B cell (primary cell): ENCODE measurements at regions not wholly inside any gene's neighbourhood (a gene's known extent, or its start where the extent isn't known, plus 50 kb on each side); places are given as distances from the start of the nearest gene placed in this dataset.
"Not testable (repeated sequence)": the region's sequence is repeated elsewhere in the genome, so short reads cannot be mapped to it uniquely, and the experiment has no call there.

ENCODE experiments used
- ATAC-seq: fragments of 200-7000 bp; cut with Tn5 transposase; one replicate; pipeline ENCODE4 v1.10.0; 2021; ENCODE audit warnings: low read depth, mild to moderate bottlenecking, moderate number of reproducible peaks, moderate library complexity
- CTCF ChIA-PET: fragments of 350-600 bp; sonication (Branson Sonifier 250); formaldehyde crosslinking; loops from one replicate; lab custom pipeline; 2021; ENCODE audit warnings: antibody characterized with exemption, inconsistent platforms; lab: Charles Lee
- POLR2A ChIA-PET: fragments of 350-600 bp; sonication (Branson Sonifier 250); formaldehyde crosslinking; loops from one replicate; lab custom pipeline; 2021; ENCODE audit warnings: antibody characterized with exemption; lab: Charles Lee
- DNase-seq: peaks from one replicate; pipeline ENCODE4 v3.0.0; 2013
- H2AFZ ChIP-seq: 2 replicates; pipeline ENCODE4 v1.6.1; 2012; ENCODE audit warnings: mild to moderate bottlenecking, low read depth, low read length; ENCODE audit not compliant: insufficient read depth, poor library complexity, severe bottlenecking
- H3K27ac ChIP-seq, 2 donors: 1 replicate in 1 of 2; 2 replicates in 1 of 2; pipeline ENCODE4 v1.5.1; 2012 to 2013; ENCODE audit warnings: low read length in 2 of 2, mild to moderate bottlenecking in 2 of 2, moderate library complexity in 1 of 2
- H3K27me3 ChIP-seq, 4 experiments: fragments of 200-600 bp in 1 of 4; sonication (generic) in 1 of 4; replicated peaks in 1 of 4; 1 replicate in 2 of 4; 2 replicates in 2 of 4; pipeline versions ENCODE4 v1.6.1 to v1.7.0; 2013 to 2016; ENCODE audit warnings: low read length in 3 of 4, mild to moderate bottlenecking in 2 of 4, mixed read lengths in 1 of 4, moderate library complexity in 1 of 4; ENCODE audit not compliant: insufficient read depth in 4 of 4, control insufficient read depth in 3 of 4; ENCODE audit errors: control extremely low read depth in 1 of 4
- H3K36me3 ChIP-seq, 2 experiments: replicated peaks in 1 of 2; 1 replicate in 1 of 2; 2 replicates in 1 of 2; pipeline versions ENCODE4 v1.6.1 to v1.7.1; 2013; ENCODE audit warnings: low read length in 1 of 2; ENCODE audit not compliant: insufficient read depth in 2 of 2, control insufficient read depth in 1 of 2; ENCODE audit errors: control extremely low read depth in 1 of 2, extremely low read depth in 1 of 2
- H3K4me1 ChIP-seq, 2 donors: fragments of 200-600 bp in 1 of 2; sonication (generic) in 1 of 2; 1 replicate in 1 of 2; 2 replicates in 1 of 2; pipeline versions ENCODE4 v1.5.1 to v1.6.1; 2013 to 2017; ENCODE audit warnings: low read length in 2 of 2; ENCODE audit not compliant: control insufficient read depth in 2 of 2, insufficient read depth in 2 of 2
- H3K4me2 ChIP-seq: replicated peaks from 2 replicates; pipeline ENCODE3; 2012; ENCODE audit warnings: mild to moderate bottlenecking, low read depth, low read length; ENCODE audit not compliant: poor library complexity, severe bottlenecking
- H3K4me3 ChIP-seq, 5 experiments: fragments of 200-600 bp in 1 of 5; sonication (generic) in 1 of 5; 1 replicate in 3 of 5; 2 replicates in 2 of 5; pipeline versions ENCODE4 v1.5.1 to v1.7.0; 2011 to 2016; ENCODE audit warnings: low read length in 4 of 5, mild to moderate bottlenecking in 4 of 5, low read depth in 2 of 5, control low read depth in 1 of 5, moderate library complexity in 1 of 5; ENCODE audit not compliant: insufficient read depth in 1 of 5; ENCODE audit errors: control extremely low read depth in 1 of 5, extremely low read depth in 1 of 5
- H3K79me2 ChIP-seq: fragments of 200-600 bp; sonication (generic); one replicate; pipeline ENCODE4 v1.6.0; 2016; ENCODE audit warnings: low read length; ENCODE audit not compliant: control insufficient read depth, insufficient read depth
- H3K9ac ChIP-seq: fragments of 200-600 bp; sonication (generic); 2 replicates; pipeline ENCODE4 v1.6.1; 2017; ENCODE audit warnings: mild to moderate bottlenecking, low read length, moderate library complexity
- H3K9me3 ChIP-seq, 3 donors: one replicate each; pipeline versions ENCODE4 v1.6.1 to v1.7.1; 2013; ENCODE audit warnings: low read length in 2 of 3; ENCODE audit not compliant: control insufficient read depth in 2 of 3, insufficient read depth in 1 of 3; ENCODE audit errors: control extremely low read depth in 1 of 3
- H4K20me1 ChIP-seq: 2 replicates; pipeline ENCODE4 v1.6.0; 2012; ENCODE audit warnings: mild to moderate bottlenecking, low read length; ENCODE audit not compliant: insufficient read depth, control insufficient read depth, poor library complexity, severe bottlenecking
- H3K27ac Mint-ChIP-seq: one replicate; pipeline ENCODE4 v1.8.0; 2021; ENCODE audit warnings: mixed read lengths
- H3K27me3 Mint-ChIP-seq: one replicate; pipeline ENCODE4 v1.8.0; 2021; ENCODE audit warnings: mixed read lengths
- H3K4me1 Mint-ChIP-seq: one replicate; pipeline ENCODE4 v1.8.0; 2021; ENCODE audit warnings: mixed read lengths
- H3K4me3 Mint-ChIP-seq: one replicate; pipeline ENCODE4 v1.8.0; 2021; ENCODE audit warnings: mixed read lengths
- H3K9me3 Mint-ChIP-seq: one replicate; pipeline ENCODE4 v1.8.0; 2022; ENCODE audit warnings: mixed read lengths; ENCODE audit not compliant: insufficient read depth
- EZH2 ChIP-seq: IDR thresholded peaks from 2 replicates; pipeline ENCODE4 v1.6.1; 2012; ENCODE audit warnings: borderline replicate concordance, low read depth, mild to moderate bottlenecking, moderate library complexity, low read length; ENCODE audit not compliant: insufficient read depth, poor library complexity, severe bottlenecking
- WGBS: methylation state at CpG from one replicate; pipeline ENCODE4 v1.1.5; 2013; ENCODE audit warnings: missing lambda C conversion rate; ENCODE audit not compliant: insufficient coverage; 5-methylcytosine and 5-hydroxymethylcytosine counted together
- intact Hi-C: fragments of 100-400 bp; cut with micrococcal nuclease; formaldehyde crosslinking; loops from one replicate; pipeline ENCODE4 v1.10.0; 2022
- TF ChIP-seq, protein P1 (sequence below): fragments of 200-600 bp; IDR thresholded peaks from one replicate; pipeline ENCODE4 v1.8.0; 2022; ENCODE audit warnings: antibody characterized with exemption, mild to moderate bottlenecking

DNA sequence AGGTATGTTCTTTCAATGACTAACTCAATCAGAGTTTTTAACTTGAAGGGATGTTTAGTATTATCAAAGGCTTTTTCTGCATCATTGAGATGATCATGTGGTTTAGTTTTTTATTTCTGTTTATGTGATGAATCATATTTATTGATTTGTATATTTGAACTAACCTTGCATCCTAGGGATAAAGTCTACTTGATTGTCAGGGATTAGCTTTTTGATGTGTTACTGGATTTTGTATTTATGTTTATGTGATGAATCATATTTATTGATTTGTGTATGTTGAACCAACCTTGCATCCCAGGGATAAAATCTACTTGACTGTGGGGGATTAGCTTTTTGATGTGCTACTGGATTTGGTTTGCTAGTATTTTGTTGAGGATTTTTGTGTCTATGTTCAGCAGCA is 615.4 kb upstream of the GRID2 start:
- H3K79me2 ChIP-seq: no peaks in the 10 kb centered on the region
- H3K36me3 ChIP-seq: no peaks in the 10 kb centered on the region
- ChIA-PET CTCF (no interaction called here), POLR2A (no interaction called here)
- H3K27me3 ChIP-seq: no peaks in the 10 kb centered on the region
- no peak overlapping the region for H3K9ac ChIP-seq
- H3K9me3 Mint-ChIP-seq: no peaks in the 10 kb centered on the region
- TF ChIP-seq EZH2: no peak
- TF ChIP-seq, protein P1, sequence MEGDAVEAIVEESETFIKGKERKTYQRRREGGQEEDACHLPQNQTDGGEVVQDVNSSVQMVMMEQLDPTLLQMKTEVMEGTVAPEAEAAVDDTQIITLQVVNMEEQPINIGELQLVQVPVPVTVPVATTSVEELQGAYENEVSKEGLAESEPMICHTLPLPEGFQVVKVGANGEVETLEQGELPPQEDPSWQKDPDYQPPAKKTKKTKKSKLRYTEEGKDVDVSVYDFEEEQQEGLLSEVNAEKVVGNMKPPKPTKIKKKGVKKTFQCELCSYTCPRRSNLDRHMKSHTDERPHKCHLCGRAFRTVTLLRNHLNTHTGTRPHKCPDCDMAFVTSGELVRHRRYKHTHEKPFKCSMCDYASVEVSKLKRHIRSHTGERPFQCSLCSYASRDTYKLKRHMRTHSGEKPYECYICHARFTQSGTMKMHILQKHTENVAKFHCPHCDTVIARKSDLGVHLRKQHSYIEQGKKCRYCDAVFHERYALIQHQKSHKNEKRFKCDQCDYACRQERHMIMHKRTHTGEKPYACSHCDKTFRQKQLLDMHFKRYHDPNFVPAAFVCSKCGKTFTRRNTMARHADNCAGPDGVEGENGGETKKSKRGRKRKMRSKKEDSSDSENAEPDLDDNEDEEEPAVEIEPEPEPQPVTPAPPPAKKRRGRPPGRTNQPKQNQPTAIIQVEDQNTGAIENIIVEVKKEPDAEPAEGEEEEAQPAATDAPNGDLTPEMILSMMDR: no peak
- DNase-seq: no peak
- H3K4me1 Mint-ChIP-seq: no peaks in the 10 kb centered on the region
- H3K9me3 ChIP-seq: peaks cover 0 to 3% (median 0%) of the 10 kb centered on the region in 3 donors
- H3K4me3 ChIP-seq: no peak overlapping the region
- no peak overlapping the region for H3K4me3 Mint-ChIP-seq
- H3K4me1 ChIP-seq: no peaks in the 10 kb centered on the region
- intact Hi-C loops: no loop called here
- no peak overlapping the region for H2AFZ ChIP-seq
- no peaks in the 10 kb centered on the region for H4K20me1 ChIP-seq
- H3K27ac Mint-ChIP-seq: no peak overlapping the region
- H3K4me2 ChIP-seq: no peak overlapping the region
- ATAC-seq: no peak
- H3K27ac ChIP-seq: no peak overlapping the region
- H3K27me3 Mint-ChIP-seq: no peaks in the 10 kb centered on the region

DNA sequence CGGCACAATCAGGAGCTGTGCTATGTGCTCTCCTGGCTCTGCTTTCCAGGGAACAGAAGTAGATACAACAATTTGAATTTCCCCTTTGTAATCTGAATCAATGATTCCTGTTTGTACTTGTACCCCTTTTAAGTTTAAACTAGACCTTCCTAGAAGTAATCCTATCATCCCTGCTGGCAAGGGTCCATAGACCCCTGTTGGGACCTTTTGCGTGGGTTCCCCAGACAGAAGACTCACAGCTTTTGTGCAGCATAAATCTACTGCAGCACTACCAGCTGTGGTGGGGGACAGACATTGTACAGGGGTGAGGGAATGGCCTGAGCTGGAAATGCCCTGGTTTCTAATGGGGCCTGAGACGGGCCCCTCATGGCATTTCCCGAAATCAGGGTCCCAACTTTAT is 604.1 kb upstream of the GRID2 start:
- H3K9ac ChIP-seq, H3K4me2 ChIP-seq, H3K4me1 ChIP-seq, POLR2A ChIA-PET, H2AFZ ChIP-seq, H3K27me3 Mint-ChIP-seq, H3K4me3 Mint-ChIP-seq, H3K27ac Mint-ChIP-seq, H3K9me3 ChIP-seq, H4K20me1 ChIP-seq, DNase-seq, H3K27ac ChIP-seq, H3K36me3 ChIP-seq, H3K4me3 ChIP-seq, H3K79me2 ChIP-seq, H3K4me1 Mint-ChIP-seq, intact Hi-C loops, ATAC-seq, H3K9me3 Mint-ChIP-seq, H3K27me3 ChIP-seq, CTCF ChIA-PET: not testable (repeated sequence)
- 80% methylated on average over 3 of the region's 4 CpGs for WGBS
